ENCODE measurements at regions not wholly inside any gene's neighbourhood (a gene's known extent, or its start where the extent isn't known, plus 50 kb on each side); places are given as distances from the start of the nearest gene placed in this dataset.

GRCh38 chr22:27149921-27150543, 492.6 kb downstream of the MIAT start:
- DNase-seq (ENCODE audit: insufficient read length, low spot score) (no peak), FAIRE-seq (no peak)
- no peak for TF ChIP-seq CTCF (IDR thresholded peaks at IDR 0.05; ENCODE audit: insufficient read depth, missing control alignments)

- TF ChIP-seq CTCF (IDR thresholded peaks at IDR 0.05; ENCODE audit: insufficient read depth, missing control alignments): no peak
- no peak for DNase-seq (ENCODE audit: insufficient read length, low spot score)
- no peak for FAIRE-seq
Measured at GRCh38 chr22:27150544-27150941, 493.2 kb downstream of the MIAT start.

- FAIRE-seq (no peak), DNase-seq (ENCODE audit: insufficient read length, low spot score) (no peak)
- TF ChIP-seq CTCF (IDR thresholded peaks at IDR 0.05; ENCODE audit: insufficient read depth, missing control alignments): no peak
Measured at GRCh38 chr22:27151407-27151806, 494.0 kb downstream of the MIAT start.

- no peak for TF ChIP-seq CTCF (IDR thresholded peaks at IDR 0.05; ENCODE audit: insufficient read depth, missing control alignments)
- FAIRE-seq: no peak
- no peak for DNase-seq (ENCODE audit: insufficient read length, low spot score)
Measured at GRCh38 chr22:27152033-27152432, 494.6 kb downstream of the MIAT start.

GRCh38 chr22:27152883-27153282, 495.5 kb downstream of the MIAT start:
- FAIRE-seq: no peak
- no peak for DNase-seq (ENCODE audit: insufficient read length, low spot score)
- no peak for TF ChIP-seq CTCF (IDR thresholded peaks at IDR 0.05; ENCODE audit: insufficient read depth, missing control alignments)

GRCh38 chr22:27153386-27153785, 496.0 kb downstream of the MIAT start:
- no peak for FAIRE-seq
- no peak for TF ChIP-seq CTCF (IDR thresholded peaks at IDR 0.05; ENCODE audit: insufficient read depth, missing control alignments)
- no peak for DNase-seq (ENCODE audit: insufficient read length, low spot score)

GRCh38 chr22:27154717-27155116, 497.3 kb downstream of the MIAT start:
- FAIRE-seq (no peak), DNase-seq (ENCODE audit: insufficient read length, low spot score) (no peak)
- TF ChIP-seq CTCF (IDR thresholded peaks at IDR 0.05; ENCODE audit: insufficient read depth, missing control alignments): no peak

Measured in D721Med (cell line).